ENCODE measurements at regions not wholly inside any gene's neighbourhood (a gene's known extent, or its start where the extent isn't known, plus 50 kb on each side); places are given as distances from the start of the nearest gene placed in this dataset.

DNA sequence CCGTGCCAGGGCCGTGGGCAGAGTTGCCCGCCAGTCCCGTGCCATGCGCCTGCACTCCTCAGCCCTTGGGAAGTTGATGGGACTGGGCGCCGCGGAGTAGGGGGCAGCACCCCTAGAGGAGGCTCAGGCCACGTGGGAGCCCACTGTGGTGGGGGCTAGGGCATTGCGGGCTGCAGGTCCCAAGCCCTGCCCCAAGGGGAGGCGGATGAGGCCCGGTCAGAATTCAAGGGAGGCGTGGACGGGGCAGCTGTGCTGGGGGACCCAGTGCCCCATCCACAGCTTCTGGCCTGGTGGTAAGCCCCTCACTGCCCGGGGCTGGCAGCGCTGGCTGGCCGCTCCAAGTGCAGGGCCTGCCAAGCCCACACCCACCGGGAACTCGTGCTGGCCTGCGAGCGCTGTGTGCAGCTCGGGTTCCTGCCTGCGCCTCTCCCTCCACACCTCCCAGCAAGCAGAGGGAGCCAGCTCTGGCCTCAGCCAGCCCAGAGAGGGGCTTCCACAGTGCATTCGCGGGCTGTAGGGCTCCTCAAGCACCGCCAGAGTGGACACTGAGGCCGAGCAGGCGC is 317.8 kb downstream of the HAO1 start:
- ChIA-PET CTCF (no interaction called here), POLR2A (no interaction called here)
- Histone ChIP-seq H3K4me1 (ENCODE audit: control insufficient read depth, insufficient read depth, low read length) (no peaks in the 10 kb centered on the region), H3K27ac (ENCODE audit: extremely low read depth, low read depth, low read length) (no peak overlapping the region), H3K36me3 (ENCODE audit: control insufficient read depth in 2 of 2, insufficient read depth in 1 of 2, low read length in 2 of 2) (no peaks in the 10 kb centered on the region), H3K4me3 (ENCODE audit: low read depth, low read length) (no peak overlapping the region), H3K9me3 (ENCODE audit: control insufficient read depth, insufficient read depth, low read depth, low read length) (no peaks in the 10 kb centered on the region)
- no peak for TF ChIP-seq ZNF621 (tag by site-specific recombination; IDR thresholded peaks at IDR 0.05)
- TF ChIP-seq RBAK (tag by site-specific recombination; IDR thresholded peaks at IDR 0.05) = no peak
- no peak for TF ChIP-seq EGR2 (tag by site-specific recombination; IDR thresholded peaks at IDR 0.05; ENCODE audit: low read depth)
- no peak for TF ChIP-seq ZBTB49 (tag by site-specific recombination; IDR thresholded peaks at IDR 0.05; ENCODE audit: low read depth)
- no peak for TF ChIP-seq OSR2 (tag by site-specific recombination; IDR thresholded peaks at IDR 0.05)
- no peak for TF ChIP-seq ZNF544 (tag by site-specific recombination; IDR thresholded peaks at IDR 0.05)
- TF ChIP-seq ZNF280D (tag by site-specific recombination; IDR thresholded peaks at IDR 0.05) = no peak
- TF ChIP-seq ZBTB1 (tag by site-specific recombination; IDR thresholded peaks at IDR 0.05) = no peak
- no peak for TF ChIP-seq ZBTB44 (tag by site-specific recombination; IDR thresholded peaks at IDR 0.05)
- no peak for TF ChIP-seq ZNF362 (tag by site-specific recombination; IDR thresholded peaks at IDR 0.05)
- TF ChIP-seq ZNF76 (tag by site-specific recombination; IDR thresholded peaks at IDR 0.05; ENCODE audit: borderline replicate concordance, low read depth) = no peak

DNA sequence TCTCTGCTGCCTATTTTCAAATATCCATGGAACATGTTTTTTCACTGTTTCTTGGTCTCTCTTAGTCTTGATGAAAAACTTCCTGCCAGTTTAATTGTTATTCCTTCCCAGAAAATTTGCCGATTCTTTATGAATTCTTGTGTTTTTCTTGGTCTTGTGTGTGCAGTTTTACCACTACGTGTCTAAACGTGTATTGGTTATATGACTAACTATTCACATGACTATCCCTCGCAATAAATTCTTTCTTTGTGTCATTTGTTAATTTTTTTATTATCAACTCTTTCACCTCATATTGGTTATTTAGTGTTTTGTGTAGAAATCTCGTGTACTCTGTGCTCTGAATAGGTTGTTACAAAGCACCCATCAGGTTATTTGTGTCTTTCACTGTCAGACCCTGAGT is 315.4 kb downstream of the HAO1 start:
- Histone ChIP-seq H3K36me3 (ENCODE audit: control insufficient read depth in 2 of 2, insufficient read depth in 1 of 2, low read length in 2 of 2) (no peaks in the 10 kb centered on the region), H3K4me3 (ENCODE audit: low read depth, low read length) (no peak overlapping the region), H3K4me1 (ENCODE audit: control insufficient read depth, insufficient read depth, low read length) (no peaks in the 10 kb centered on the region), H3K9me3 (ENCODE audit: control insufficient read depth, insufficient read depth, low read depth, low read length) (no peaks in the 10 kb centered on the region), H3K27ac (ENCODE audit: extremely low read depth, low read depth, low read length) (no peak overlapping the region)
- ChIA-PET POLR2A (no interaction called here), CTCF (interaction anchor here (0.6 kb wide), 1 partner anchor 249 kb away, joined by 4 read pairs; no protein-coding TSS in a partner anchor)
- TF ChIP-seq ZNF561 (tag by site-specific recombination; IDR thresholded peaks at IDR 0.05; ENCODE audit: borderline replicate concordance) = no peak
- TF ChIP-seq KLF10 (tag by site-specific recombination; IDR thresholded peaks at IDR 0.05) = no peak
- no peak for TF ChIP-seq ZNF223 (tag by site-specific recombination; IDR thresholded peaks at IDR 0.05)
- TF ChIP-seq ZFP37 (tag by site-specific recombination; IDR thresholded peaks at IDR 0.05) = no peak
- TF ChIP-seq ZNF585B (tag by site-specific recombination; IDR thresholded peaks at IDR 0.05) = no peak
- TF ChIP-seq ZNF560 (tag by site-specific recombination; IDR thresholded peaks at IDR 0.05; ENCODE audit: borderline replicate concordance) = no peak
- TF ChIP-seq ZBTB44 (tag by site-specific recombination; IDR thresholded peaks at IDR 0.05) = no peak
- TF ChIP-seq ZBTB49 (tag by site-specific recombination; IDR thresholded peaks at IDR 0.05; ENCODE audit: low read depth) = no peak
- no peak for TF ChIP-seq ZNF146 (tag by site-specific recombination; IDR thresholded peaks at IDR 0.05)
- no peak for TF ChIP-seq ZNF132 (tag by site-specific recombination; IDR thresholded peaks at IDR 0.05; ENCODE audit: borderline replicate concordance)
- no peak for TF ChIP-seq IKZF3 (tag by site-specific recombination; IDR thresholded peaks at IDR 0.05)
- no peak for TF ChIP-seq PRDM1 (tag by site-specific recombination; IDR thresholded peaks at IDR 0.05)
- no peak for TF ChIP-seq ZNF24 (tag by site-specific recombination; IDR thresholded peaks at IDR 0.05)
